K562 (cell line): ENCODE measurements at regions not wholly inside any gene's neighbourhood (a gene's known extent, or its start where the extent isn't known, plus 50 kb on each side); places are given as distances from the start of the nearest gene placed in this dataset.

ENCODE experiments used
- ATAC-seq: fragments of 200-7000 bp; cut with Tn5 transposase; 3 replicates; pipeline ENCODE4 v1.9.1; 2020; ENCODE audit warnings: moderate library complexity
- BruUV-seq: library from RNA; stranded (reverse); fragments of 400-500 nt; replicated peaks from 2 replicates; lab custom pipeline; 2021; lab: Mats Ljungman, UMichigan
- CTCF ChIA-PET: fragments of 300-600 bp; formaldehyde crosslinking; extraction: SDS; loops from one replicate; lab custom pipeline; 2021; ENCODE audit warnings: low intra/inter-chr PET ratio; lab: Yijun Ruan, JAX
- POLR2A ChIA-PET: fragments of 300-600, 350-650 bp; sonication (Branson Sonifier 250); formaldehyde crosslinking; extraction: SDS; loops from one replicate; lab custom pipeline; 2021; ENCODE audit warnings: antibody characterized with exemption, inconsistent platforms; lab: Yijun Ruan, JAX
- DNase-seq, 4 experiments: peaks; one replicate each; pipeline versions ENCODE4 v3.0.0 to v3.0.0-alpha.2; 2011 to 2018; ENCODE audit warnings: low spot score in 3 of 4, mixed read lengths in 3 of 4; ENCODE audit errors: extremely low read depth in 1 of 4
- FAIRE-seq: peaks from 2 replicates; lab custom pipeline; 2011; peaks lifted over from hg19 to GRCh38; lab: Jason Lieb, UNC
- H2AFZ ChIP-seq: 2 replicates; pipeline ENCODE4 v1.6.0; 2011; ENCODE audit warnings: low read depth, low read length, control low read depth, inconsistent platforms
- H3K27ac ChIP-seq: fragments of 200-600 bp; 3 replicates; pipeline ENCODE4 v1.8.0; 2011; ENCODE audit warnings: low read depth, mild to moderate bottlenecking, control low read depth, inconsistent platforms, low read length, moderate library complexity, mixed read lengths; ENCODE audit errors: extremely low read depth
- H3K27me3 ChIP-seq, 2 experiments: fragments of 300-600 bp in 1 of 2; 2 replicates in 1 of 2; 3 replicates in 1 of 2; pipeline versions ENCODE4 v1.6.0 to v1.8.0; 2011; ENCODE audit warnings: inconsistent platforms in 2 of 2, low read length in 2 of 2, mild to moderate bottlenecking in 1 of 2, mixed read lengths in 1 of 2, moderate library complexity in 1 of 2; ENCODE audit not compliant: control insufficient read depth in 2 of 2, insufficient read depth in 2 of 2
- H3K36me3 ChIP-seq: fragments of 300-600 bp; 3 replicates; pipeline ENCODE4 v1.8.0; 2011; ENCODE audit warnings: mild to moderate bottlenecking, low read length, inconsistent platforms; ENCODE audit not compliant: control insufficient read depth, insufficient read depth
- H3K4me1 ChIP-seq, 2 experiments: fragments of 200-600 bp in 1 of 2; replicated peaks in 1 of 2; 2 replicates in 1 of 2; 3 replicates in 1 of 2; pipeline versions ENCODE4 v1.5.1 to v1.8.0; 2011; ENCODE audit warnings: inconsistent platforms in 2 of 2, low read length in 2 of 2, mild to moderate bottlenecking in 1 of 2, mixed read lengths in 1 of 2, moderate library complexity in 1 of 2; ENCODE audit not compliant: control insufficient read depth in 2 of 2, insufficient read depth in 2 of 2
- H3K4me2 ChIP-seq: 2 replicates; pipeline ENCODE4 v1.6.1; 2011; ENCODE audit warnings: low read length, control low read depth, inconsistent platforms, mixed read lengths; ENCODE audit not compliant: insufficient read depth
- H3K4me3 ChIP-seq: fragments of 200-600 bp; sonication (generic), shearing (Covaris generic); 2 replicates; pipeline ENCODE4 v1.5.1; 2016; ENCODE audit warnings: control low read depth, inconsistent platforms
- H3K79me2 ChIP-seq: fragments of 200-600 bp; 3 replicates; pipeline ENCODE4 v1.8.0; 2011; ENCODE audit warnings: low read length, inconsistent platforms; ENCODE audit not compliant: control insufficient read depth, insufficient read depth
- H3K9ac ChIP-seq, 2 experiments: 2 replicates each; pipeline versions ENCODE4 v1.6.0 to v1.6.1; 2011; ENCODE audit warnings: low read depth in 2 of 2, low read length in 2 of 2, control low read depth in 1 of 2, inconsistent platforms in 1 of 2, mild to moderate bottlenecking in 1 of 2, mixed read lengths in 1 of 2; ENCODE audit not compliant: insufficient read depth in 1 of 2
- H3K9me1 ChIP-seq: one replicate; pipeline ENCODE4 v1.6.0; 2011; ENCODE audit warnings: inconsistent platforms, mild to moderate bottlenecking, low read length, moderate library complexity; ENCODE audit not compliant: control insufficient read depth, insufficient read depth
- H3K9me3 ChIP-seq: replicated peaks from 2 replicates; pipeline ENCODE4 v1.5.1; 2011; ENCODE audit warnings: low read depth, low read length, inconsistent platforms; ENCODE audit not compliant: control insufficient read depth, insufficient read depth
- H4K20me1 ChIP-seq: replicated peaks from 2 replicates; pipeline ENCODE4 v1.6.1; 2011; ENCODE audit warnings: low read length, inconsistent platforms, mixed read lengths; ENCODE audit not compliant: control insufficient read depth, insufficient read depth
- ARHGAP35 ChIP-seq: fragments of 450-650 bp; IDR thresholded peaks from 2 replicates; pipeline ENCODE4 v1.6.1; 2018; ENCODE audit not compliant: partially characterized antibody
- BRD9 ChIP-seq: fragments of 450-650 bp; IDR thresholded peaks from 2 replicates; pipeline ENCODE4 v1.6.1; 2018; ENCODE audit warnings: low read depth; ENCODE audit not compliant: partially characterized antibody
- HDAC2 ChIP-seq: fragments of 450-650 bp; IDR thresholded peaks from 2 replicates; pipeline ENCODE4 v1.6.1; 2016; ENCODE audit warnings: mild to moderate bottlenecking
- MTA1 ChIP-seq: fragments of 450-650 bp; IDR thresholded peaks from 2 replicates; pipeline ENCODE4 v1.6.1; 2017; ENCODE audit warnings: borderline replicate concordance
- PTBP1 ChIP-seq: fragments of 200-400 bp; formaldehyde crosslinking; IDR thresholded peaks from 2 replicates; pipeline ENCODE4 v1.6.1; 2017; ENCODE audit warnings: low read depth, low read length
- RFX1 ChIP-seq: fragments of 450-650 bp; IDR thresholded peaks from 2 replicates; pipeline ENCODE4 v1.6.1; 2016; ENCODE audit warnings: mild to moderate bottlenecking, moderate library complexity
- TEAD1 ChIP-seq, 2 experiments: fragments of 450-650 bp in 1 of 2; sonication (generic) in 1 of 2; formaldehyde crosslinking; IDR thresholded peaks; 2 replicates each; pipeline versions ENCODE4 v1.4.0 to v1.8.0; 2020 to 2022; ENCODE audit warnings: mild to moderate bottlenecking in 2 of 2, missing genetic modification reagents in 1 of 2
- ZNF347 ChIP-seq: fragments of 450-650 bp; formaldehyde crosslinking; IDR thresholded peaks from 2 replicates; pipeline ENCODE4 v1.4.0; 2020; ENCODE audit warnings: low read depth, mild to moderate bottlenecking, moderate library complexity
- ZNF764 ChIP-seq: fragments of 250-450 bp; sonication (Bioruptor Pico); IDR thresholded peaks from 2 replicates; pipeline ENCODE4 v1.4.0; 2020; ENCODE audit warnings: low read depth, mild to moderate bottlenecking, moderate library complexity
- ZNF79 ChIP-seq: fragments of 250-450 bp; sonication (Bioruptor Pico); IDR thresholded peaks from 2 replicates; pipeline ENCODE4 v1.4.0; 2020; ENCODE audit warnings: low read depth, mild to moderate bottlenecking, moderate library complexity
- WGBS: fragments of 100-300 bp; shearing (Covaris generic); methylation state at CpG from one replicate; pipeline ENCODE4 v1.1.6; 2016; ENCODE audit warnings: low coverage, mixed read lengths; ENCODE audit not compliant: insufficient coverage; ENCODE audit errors: missing lambda C conversion rate; 5-methylcytosine and 5-hydroxymethylcytosine counted together
- in situ Hi-C: fragments of 300-500 bp; cut with MboI; formaldehyde crosslinking; loops from 4 replicates; pipeline ENCODE4 v1.15.0; 2018; ENCODE audit warnings: inconsistent platforms, mixed read lengths
- intact Hi-C: fragments of 100-400 bp; cut with micrococcal nuclease; formaldehyde crosslinking; loops from 2 replicates; pipeline ENCODE4 v1.14.2; 2022
- TF ChIP-seq, protein P1 (sequence below): fragments of 450-650 bp; formaldehyde crosslinking; IDR thresholded peaks from 2 replicates; pipeline ENCODE4 v1.4.0; 2020; ENCODE audit warnings: mild to moderate bottlenecking, moderate library complexity
- TF ChIP-seq, protein P2 (sequence below): conservative IDR thresholded peaks from 2 replicates; pipeline ENCODE4 v1.6.1; 2011; ENCODE audit warnings: low read depth, mild to moderate bottlenecking, low read length; ENCODE audit not compliant: control insufficient read depth
- TF ChIP-seq, protein P3 (sequence below): sonication (generic); formaldehyde crosslinking; IDR thresholded peaks from 2 replicates; pipeline ENCODE4 v1.8.1; 2023; ENCODE audit warnings: mild to moderate bottlenecking, missing genetic modification reagents, moderate library complexity

DNA sequence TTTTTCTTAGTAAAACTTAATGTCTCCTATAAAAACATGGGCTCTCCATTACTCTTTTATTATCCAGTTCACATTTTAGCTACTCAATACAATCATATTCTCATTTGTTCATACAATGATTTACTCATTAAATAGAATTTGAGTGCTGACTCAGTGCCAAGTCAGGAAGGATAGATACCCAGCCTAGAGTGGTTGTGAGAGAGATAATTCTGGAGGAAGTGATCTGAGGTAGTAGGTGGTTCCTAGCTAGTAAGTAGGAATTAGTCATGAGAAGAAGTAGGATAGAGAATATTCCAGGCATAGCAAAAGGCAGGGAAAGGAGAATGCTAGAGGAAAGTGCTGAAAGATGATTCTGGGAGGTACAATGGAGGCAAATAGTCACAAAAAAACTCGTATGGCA lies 133.5 kb upstream of the MBL2 start:
- H3K79me2 ChIP-seq: no peaks in the 10 kb centered on the region
- intact Hi-C loops: no loop called here
- no peak overlapping the region for H3K27ac ChIP-seq
- no peaks in the 10 kb centered on the region for H3K9me1 ChIP-seq
- TF ChIP-seq ZNF347 (CRISPR knock-in tag) (no peak), TEAD1 (CRISPR knock-in tag; IDR thresholded peaks at IDR 0.05) (no peak), PTBP1 (no peak)
- TF ChIP-seq, protein P1, sequence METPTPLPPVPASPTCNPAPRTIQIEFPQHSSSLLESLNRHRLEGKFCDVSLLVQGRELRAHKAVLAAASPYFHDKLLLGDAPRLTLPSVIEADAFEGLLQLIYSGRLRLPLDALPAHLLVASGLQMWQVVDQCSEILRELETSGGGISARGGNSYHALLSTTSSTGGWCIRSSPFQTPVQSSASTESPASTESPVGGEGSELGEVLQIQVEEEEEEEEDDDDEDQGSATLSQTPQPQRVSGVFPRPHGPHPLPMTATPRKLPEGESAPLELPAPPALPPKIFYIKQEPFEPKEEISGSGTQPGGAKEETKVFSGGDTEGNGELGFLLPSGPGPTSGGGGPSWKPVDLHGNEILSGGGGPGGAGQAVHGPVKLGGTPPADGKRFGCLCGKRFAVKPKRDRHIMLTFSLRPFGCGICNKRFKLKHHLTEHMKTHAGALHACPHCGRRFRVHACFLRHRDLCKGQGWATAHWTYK: no peak
- no peaks in the 10 kb centered on the region; the same call in 1 of the 2 replicates for H3K9me3 ChIP-seq
- no peak overlapping the region for H3K4me2 ChIP-seq
- in situ Hi-C loops: no loop called here
- DNase-seq (no peak), FAIRE-seq (no peak), ATAC-seq (no peak)
- H3K4me3 ChIP-seq: no peak overlapping the region
- ChIA-PET CTCF (no interaction called here), POLR2A (no interaction called here)
- no peaks in the 10 kb centered on the region for H3K36me3 ChIP-seq
- 0% methylated on average over 1 of the region's 1 CpG for WGBS
- H3K4me1 ChIP-seq: no peaks in the 10 kb centered on the region
- H3K9ac ChIP-seq: no peak overlapping the region
- H3K27me3 ChIP-seq: no peaks in the 10 kb centered on the region
- H4K20me1 ChIP-seq: no peaks in the 10 kb centered on the region
- no TSS peak for BruUV-seq
- H2AFZ ChIP-seq: no peak overlapping the region

DNA sequence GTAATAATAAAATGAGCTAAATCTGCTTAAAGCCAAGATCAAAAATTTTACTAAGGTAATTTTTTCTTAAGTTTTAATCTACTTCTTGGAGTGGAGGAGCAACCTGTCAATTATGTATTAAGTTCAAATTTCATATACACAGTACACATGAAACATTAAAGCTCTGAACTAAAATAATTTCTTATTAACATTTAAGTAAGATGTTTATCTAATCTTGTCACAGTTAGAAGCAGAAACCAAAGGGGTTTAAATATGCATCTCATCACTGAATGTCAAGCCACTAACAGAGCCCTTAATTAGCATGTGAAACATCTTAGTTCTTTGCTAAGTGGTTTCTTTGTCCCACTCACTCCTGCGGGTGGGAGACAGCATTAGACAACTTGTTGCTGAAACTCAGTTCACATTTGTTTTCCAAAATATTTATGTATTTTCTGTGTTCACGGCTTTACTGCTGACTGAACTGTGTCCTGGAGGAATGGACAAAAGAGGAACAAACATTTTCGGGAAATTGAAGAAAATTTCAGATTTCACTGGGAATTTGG lies 130.9 kb upstream of the MBL2 start:
- Histone ChIP-seq H2AFZ (no peak overlapping the region), H3K27ac (no peak overlapping the region), H4K20me1 (no peaks in the 10 kb centered on the region), H3K4me3 (no peak overlapping the region), H3K9ac (no peak overlapping the region), H3K9me1 (no peaks in the 10 kb centered on the region), H3K36me3 (no peaks in the 10 kb centered on the region), H3K9me3 (no peaks in the 10 kb centered on the region; the same call in 1 of the 2 replicates), H3K79me2 (no peaks in the 10 kb centered on the region), H3K4me1 (no peaks in the 10 kb centered on the region), H3K4me2 (no peak overlapping the region), H3K27me3 (no peaks in the 10 kb centered on the region)
- FAIRE-seq: no peak
- ChIA-PET CTCF (no interaction called here), POLR2A (no interaction called here)
- no peak for ATAC-seq
- BruUV-seq: no TSS peak
- DNase-seq: no peak
- 0% methylated on average over 3 of the region's 3 CpGs for WGBS
- in situ Hi-C loops: no loop called here
- intact Hi-C loops: no loop called here
- no peak for TF ChIP-seq ARHGAP35
- no peak for TF ChIP-seq MTA1
- TF ChIP-seq, protein P2, sequence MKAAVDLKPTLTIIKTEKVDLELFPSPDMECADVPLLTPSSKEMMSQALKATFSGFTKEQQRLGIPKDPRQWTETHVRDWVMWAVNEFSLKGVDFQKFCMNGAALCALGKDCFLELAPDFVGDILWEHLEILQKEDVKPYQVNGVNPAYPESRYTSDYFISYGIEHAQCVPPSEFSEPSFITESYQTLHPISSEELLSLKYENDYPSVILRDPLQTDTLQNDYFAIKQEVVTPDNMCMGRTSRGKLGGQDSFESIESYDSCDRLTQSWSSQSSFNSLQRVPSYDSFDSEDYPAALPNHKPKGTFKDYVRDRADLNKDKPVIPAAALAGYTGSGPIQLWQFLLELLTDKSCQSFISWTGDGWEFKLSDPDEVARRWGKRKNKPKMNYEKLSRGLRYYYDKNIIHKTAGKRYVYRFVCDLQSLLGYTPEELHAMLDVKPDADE: no peak
- no peak for TF ChIP-seq RFX1
- no peak for TF ChIP-seq ZNF79 (CRISPR knock-in tag)
- TF ChIP-seq, protein P3, sequence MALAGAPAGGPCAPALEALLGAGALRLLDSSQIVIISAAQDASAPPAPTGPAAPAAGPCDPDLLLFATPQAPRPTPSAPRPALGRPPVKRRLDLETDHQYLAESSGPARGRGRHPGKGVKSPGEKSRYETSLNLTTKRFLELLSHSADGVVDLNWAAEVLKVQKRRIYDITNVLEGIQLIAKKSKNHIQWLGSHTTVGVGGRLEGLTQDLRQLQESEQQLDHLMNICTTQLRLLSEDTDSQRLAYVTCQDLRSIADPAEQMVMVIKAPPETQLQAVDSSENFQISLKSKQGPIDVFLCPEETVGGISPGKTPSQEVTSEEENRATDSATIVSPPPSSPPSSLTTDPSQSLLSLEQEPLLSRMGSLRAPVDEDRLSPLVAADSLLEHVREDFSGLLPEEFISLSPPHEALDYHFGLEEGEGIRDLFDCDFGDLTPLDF (CRISPR knock-in tag): no peak
- no peak for TF ChIP-seq ZNF764 (CRISPR knock-in tag)
- TF ChIP-seq HDAC2: no peak
- no peak for TF ChIP-seq BRD9
